B cell (primary cell): ENCODE measurements at regions not wholly inside any gene's neighbourhood (a gene's known extent, or its start where the extent isn't known, plus 50 kb on each side); places are given as distances from the start of the nearest gene placed in this dataset.

Experiments used
- ATAC-seq: fragments of 200-7000 bp; cut with Tn5 transposase; one replicate; pipeline ENCODE4 v1.10.0; 2021; ENCODE audit warnings: low read depth, mild to moderate bottlenecking, moderate number of reproducible peaks, moderate library complexity
- CTCF ChIA-PET: fragments of 350-600 bp; sonication (Branson Sonifier 250); formaldehyde crosslinking; loops from one replicate; lab custom pipeline; 2021; ENCODE audit warnings: antibody characterized with exemption, inconsistent platforms; lab: Charles Lee
- POLR2A ChIA-PET: fragments of 350-600 bp; sonication (Branson Sonifier 250); formaldehyde crosslinking; loops from one replicate; lab custom pipeline; 2021; ENCODE audit warnings: antibody characterized with exemption; lab: Charles Lee
- DNase-seq: peaks from one replicate; pipeline ENCODE4 v3.0.0; 2013
- H2AFZ ChIP-seq: 2 replicates; pipeline ENCODE4 v1.6.1; 2012; ENCODE audit warnings: mild to moderate bottlenecking, low read depth, low read length; ENCODE audit not compliant: insufficient read depth, poor library complexity, severe bottlenecking
- H3K27ac ChIP-seq, 2 donors: 1 replicate in 1 of 2; 2 replicates in 1 of 2; pipeline ENCODE4 v1.5.1; 2012 to 2013; ENCODE audit warnings: low read length in 2 of 2, mild to moderate bottlenecking in 2 of 2, moderate library complexity in 1 of 2
- H3K27me3 ChIP-seq, 4 experiments: fragments of 200-600 bp in 1 of 4; sonication (generic) in 1 of 4; replicated peaks in 1 of 4; 1 replicate in 2 of 4; 2 replicates in 2 of 4; pipeline versions ENCODE4 v1.6.1 to v1.7.0; 2013 to 2016; ENCODE audit warnings: low read length in 3 of 4, mild to moderate bottlenecking in 2 of 4, mixed read lengths in 1 of 4, moderate library complexity in 1 of 4; ENCODE audit not compliant: insufficient read depth in 4 of 4, control insufficient read depth in 3 of 4; ENCODE audit errors: control extremely low read depth in 1 of 4
- H3K36me3 ChIP-seq, 2 experiments: replicated peaks in 1 of 2; 1 replicate in 1 of 2; 2 replicates in 1 of 2; pipeline versions ENCODE4 v1.6.1 to v1.7.1; 2013; ENCODE audit warnings: low read length in 1 of 2; ENCODE audit not compliant: insufficient read depth in 2 of 2, control insufficient read depth in 1 of 2; ENCODE audit errors: control extremely low read depth in 1 of 2, extremely low read depth in 1 of 2
- H3K4me1 ChIP-seq, 2 donors: fragments of 200-600 bp in 1 of 2; sonication (generic) in 1 of 2; 1 replicate in 1 of 2; 2 replicates in 1 of 2; pipeline versions ENCODE4 v1.5.1 to v1.6.1; 2013 to 2017; ENCODE audit warnings: low read length in 2 of 2; ENCODE audit not compliant: control insufficient read depth in 2 of 2, insufficient read depth in 2 of 2
- H3K4me2 ChIP-seq: replicated peaks from 2 replicates; pipeline ENCODE3; 2012; ENCODE audit warnings: mild to moderate bottlenecking, low read depth, low read length; ENCODE audit not compliant: poor library complexity, severe bottlenecking
- H3K4me3 ChIP-seq, 5 experiments: fragments of 200-600 bp in 1 of 5; sonication (generic) in 1 of 5; 1 replicate in 3 of 5; 2 replicates in 2 of 5; pipeline versions ENCODE4 v1.5.1 to v1.7.0; 2011 to 2016; ENCODE audit warnings: low read length in 4 of 5, mild to moderate bottlenecking in 4 of 5, low read depth in 2 of 5, control low read depth in 1 of 5, moderate library complexity in 1 of 5; ENCODE audit not compliant: insufficient read depth in 1 of 5; ENCODE audit errors: control extremely low read depth in 1 of 5, extremely low read depth in 1 of 5
- H3K79me2 ChIP-seq: fragments of 200-600 bp; sonication (generic); one replicate; pipeline ENCODE4 v1.6.0; 2016; ENCODE audit warnings: low read length; ENCODE audit not compliant: control insufficient read depth, insufficient read depth
- H3K9ac ChIP-seq: fragments of 200-600 bp; sonication (generic); 2 replicates; pipeline ENCODE4 v1.6.1; 2017; ENCODE audit warnings: mild to moderate bottlenecking, low read length, moderate library complexity
- H3K9me3 ChIP-seq, 3 donors: one replicate each; pipeline versions ENCODE4 v1.6.1 to v1.7.1; 2013; ENCODE audit warnings: low read length in 2 of 3; ENCODE audit not compliant: control insufficient read depth in 2 of 3, insufficient read depth in 1 of 3; ENCODE audit errors: control extremely low read depth in 1 of 3
- H4K20me1 ChIP-seq: 2 replicates; pipeline ENCODE4 v1.6.0; 2012; ENCODE audit warnings: mild to moderate bottlenecking, low read length; ENCODE audit not compliant: insufficient read depth, control insufficient read depth, poor library complexity, severe bottlenecking
- H3K27ac Mint-ChIP-seq: one replicate; pipeline ENCODE4 v1.8.0; 2021; ENCODE audit warnings: mixed read lengths
- H3K27me3 Mint-ChIP-seq: one replicate; pipeline ENCODE4 v1.8.0; 2021; ENCODE audit warnings: mixed read lengths
- H3K4me1 Mint-ChIP-seq: one replicate; pipeline ENCODE4 v1.8.0; 2021; ENCODE audit warnings: mixed read lengths
- H3K4me3 Mint-ChIP-seq: one replicate; pipeline ENCODE4 v1.8.0; 2021; ENCODE audit warnings: mixed read lengths
- H3K9me3 Mint-ChIP-seq: one replicate; pipeline ENCODE4 v1.8.0; 2022; ENCODE audit warnings: mixed read lengths; ENCODE audit not compliant: insufficient read depth
- EZH2 ChIP-seq: IDR thresholded peaks from 2 replicates; pipeline ENCODE4 v1.6.1; 2012; ENCODE audit warnings: borderline replicate concordance, low read depth, mild to moderate bottlenecking, moderate library complexity, low read length; ENCODE audit not compliant: insufficient read depth, poor library complexity, severe bottlenecking
- WGBS: methylation state at CpG from one replicate; pipeline ENCODE4 v1.1.5; 2013; ENCODE audit warnings: missing lambda C conversion rate; ENCODE audit not compliant: insufficient coverage; 5-methylcytosine and 5-hydroxymethylcytosine counted together
- intact Hi-C: fragments of 100-400 bp; cut with micrococcal nuclease; formaldehyde crosslinking; loops from one replicate; pipeline ENCODE4 v1.10.0; 2022
- TF ChIP-seq, protein P1 (sequence below): fragments of 200-600 bp; IDR thresholded peaks from one replicate; pipeline ENCODE4 v1.8.0; 2022; ENCODE audit warnings: antibody characterized with exemption, mild to moderate bottlenecking

DNA sequence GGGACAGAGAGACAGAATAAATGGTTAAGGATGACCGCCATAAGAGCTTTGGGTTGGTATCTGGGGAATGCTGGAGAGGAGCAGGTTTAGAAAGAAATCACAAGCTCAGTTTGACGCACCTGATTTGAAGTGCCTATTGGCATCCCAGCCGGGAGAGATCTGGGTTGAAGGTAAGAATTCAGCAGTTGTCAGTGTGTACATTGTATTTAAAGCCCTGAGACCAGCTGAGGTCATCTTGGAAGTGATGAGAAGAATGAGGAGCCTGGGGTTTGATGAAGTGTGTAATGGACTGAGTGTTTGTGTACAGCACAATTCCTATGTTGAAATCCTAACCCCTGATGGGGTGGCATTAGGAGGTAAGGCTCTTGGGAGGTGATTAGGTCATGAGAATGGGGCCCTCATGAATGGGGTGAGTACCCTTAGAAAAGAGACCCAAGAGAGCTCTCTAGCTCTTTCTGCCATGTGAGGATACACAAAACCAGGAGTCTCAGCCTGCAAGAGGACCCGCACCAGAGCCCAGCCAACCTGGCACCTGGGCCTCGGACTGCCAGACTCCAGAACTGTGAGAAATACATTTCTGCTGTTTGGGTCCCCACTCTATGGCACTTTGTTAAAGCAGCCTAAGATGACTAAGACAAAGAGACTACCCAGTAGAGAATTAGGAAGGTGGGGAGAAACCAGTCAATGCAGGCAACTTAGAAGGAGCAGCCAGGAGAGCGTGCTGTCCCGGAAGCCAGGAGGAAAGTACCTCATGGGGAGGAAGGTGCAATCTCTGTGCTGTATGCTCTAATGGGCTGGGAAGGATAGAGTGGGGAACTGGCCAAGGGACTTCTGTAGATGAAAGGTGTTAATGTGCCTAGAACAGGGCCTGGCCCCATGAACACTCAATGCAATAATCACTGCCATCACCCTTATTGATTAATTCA lies 133.7 kb upstream of the SLC24A3 start:
- CTCF ChIA-PET, result no interaction called here
- H3K9ac ChIP-seq, result no peak overlapping the region
- Mint-ChIP-seq H3K4me3 (no peak overlapping the region), H3K27me3 (no peaks in the 10 kb centered on the region), H3K4me1 (peaks cover 9% of the 10 kb centered on the region), H3K27ac (no peak overlapping the region), H3K9me3 (peaks cover 2% of the 10 kb centered on the region)
- POLR2A ChIA-PET, result interaction anchor here (0.7 kb wide), 1 partner anchor 449 kb away, joined by 5 read pairs; no protein-coding TSS in a partner anchor
- 96% methylated on average over 6 of the region's 7 CpGs for WGBS
- H3K27ac ChIP-seq, result no peak overlapping the region
- no peak for DNase-seq
- no peaks in the 10 kb centered on the region for H3K79me2 ChIP-seq
- intact Hi-C loops, result no loop called here
- H2AFZ ChIP-seq, result no peak overlapping the region
- no peaks in the 10 kb centered on the region for H4K20me1 ChIP-seq
- no peaks in the 10 kb centered on the region for H3K36me3 ChIP-seq
- H3K9me3 ChIP-seq, result no peaks in the 10 kb centered on the region
- no peaks in the 10 kb centered on the region for H3K27me3 ChIP-seq
- ATAC-seq, result no peak
- H3K4me1 ChIP-seq, result peaks cover 7 to 14% of the 10 kb centered on the region in 2 donors
- H3K4me3 ChIP-seq, result no peak overlapping the region
- H3K4me2 ChIP-seq, result no peak overlapping the region
- TF ChIP-seq, protein P1, sequence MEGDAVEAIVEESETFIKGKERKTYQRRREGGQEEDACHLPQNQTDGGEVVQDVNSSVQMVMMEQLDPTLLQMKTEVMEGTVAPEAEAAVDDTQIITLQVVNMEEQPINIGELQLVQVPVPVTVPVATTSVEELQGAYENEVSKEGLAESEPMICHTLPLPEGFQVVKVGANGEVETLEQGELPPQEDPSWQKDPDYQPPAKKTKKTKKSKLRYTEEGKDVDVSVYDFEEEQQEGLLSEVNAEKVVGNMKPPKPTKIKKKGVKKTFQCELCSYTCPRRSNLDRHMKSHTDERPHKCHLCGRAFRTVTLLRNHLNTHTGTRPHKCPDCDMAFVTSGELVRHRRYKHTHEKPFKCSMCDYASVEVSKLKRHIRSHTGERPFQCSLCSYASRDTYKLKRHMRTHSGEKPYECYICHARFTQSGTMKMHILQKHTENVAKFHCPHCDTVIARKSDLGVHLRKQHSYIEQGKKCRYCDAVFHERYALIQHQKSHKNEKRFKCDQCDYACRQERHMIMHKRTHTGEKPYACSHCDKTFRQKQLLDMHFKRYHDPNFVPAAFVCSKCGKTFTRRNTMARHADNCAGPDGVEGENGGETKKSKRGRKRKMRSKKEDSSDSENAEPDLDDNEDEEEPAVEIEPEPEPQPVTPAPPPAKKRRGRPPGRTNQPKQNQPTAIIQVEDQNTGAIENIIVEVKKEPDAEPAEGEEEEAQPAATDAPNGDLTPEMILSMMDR, result no peak
- TF ChIP-seq EZH2, result no peak
